Suppressor macrophage treated with lipopolysaccharide for 1 hour (primary cell): ENCODE measurements at regions not wholly inside any gene's neighbourhood (a gene's known extent, or its start where the extent isn't known, plus 50 kb on each side); places are given as distances from the start of the nearest gene placed in this dataset.

Experiments
- DNase-seq, 3 donors: peaks; one replicate each; pipeline ENCODE4 v3.0.0-alpha.2; 2020 to 2022

DNA sequence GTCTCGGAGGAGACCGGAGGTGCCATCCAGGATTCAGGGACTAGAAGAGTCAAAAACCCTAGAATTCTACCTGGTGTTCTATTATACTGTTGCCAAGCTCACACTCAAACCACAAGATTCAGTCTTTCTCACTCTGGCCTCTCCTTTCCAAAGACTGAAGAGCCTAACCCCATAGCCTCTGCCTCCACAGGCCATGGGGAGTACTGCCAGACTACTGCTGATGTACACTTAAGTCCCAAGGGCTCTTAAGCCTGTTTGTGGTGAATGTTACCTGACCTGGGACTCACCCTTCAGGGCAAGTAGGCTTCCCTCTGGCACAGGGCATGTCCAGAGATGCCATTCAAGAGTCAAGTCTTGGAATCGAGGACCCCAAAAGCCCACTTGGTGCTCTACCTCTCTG lies 58.9 kb upstream of the IRS4 start:
- DNase-seq = no peak
